Fibroblast of skin of abdomen (primary cell): ENCODE measurements at regions not wholly inside any gene's neighbourhood (a gene's known extent, or its start where the extent isn't known, plus 50 kb on each side); places are given as distances from the start of the nearest gene placed in this dataset.
"Not testable (repeated sequence)": the region's sequence is repeated elsewhere in the genome, so short reads cannot be mapped to it uniquely, and the experiment has no call there.

Source experiments
- DNase-seq: peaks from one replicate; pipeline ENCODE4 v3.0.0-alpha.2; 2013

GRCh38 chr12:38016602-38017001 lies 300.0 kb upstream of the ALG10B start:
- no peak for DNase-seq

- DNase-seq, result no peak
These were observed 290.7 kb upstream of the ALG10B start for GRCh38 chr12:38025916-38026315.

GRCh38 chr12:38053113-38053512 lies 263.5 kb upstream of the ALG10B start:
- DNase-seq, result no peak

- no peak for DNase-seq
These were observed 262.7 kb upstream of the ALG10B start for GRCh38 chr12:38053655-38054464.

- DNase-seq, result no peak
These were observed 259.6 kb upstream of the ALG10B start for GRCh38 chr12:38056701-38057689.

- no peak for DNase-seq
These were observed 216.9 kb upstream of the ALG10B start for GRCh38 chr12:38099686-38100085.

GRCh38 chr12:38101753-38102152 lies 214.8 kb upstream of the ALG10B start:
- no peak for DNase-seq

- DNase-seq, result no peak
These were observed 214.4 kb upstream of the ALG10B start for GRCh38 chr12:38102197-38102596.

- no peak for DNase-seq
These were observed 206.4 kb upstream of the ALG10B start for GRCh38 chr12:38110026-38110699.

GRCh38 chr12:38113991-38114390 lies 202.6 kb upstream of the ALG10B start:
- no peak for DNase-seq

- DNase-seq, result no peak
These were observed 199.6 kb upstream of the ALG10B start for GRCh38 chr12:38116968-38117367.

- no peak for DNase-seq
These were observed 197.9 kb upstream of the ALG10B start for GRCh38 chr12:38118632-38119031.

- DNase-seq, result no peak
These were observed 196.1 kb upstream of the ALG10B start for GRCh38 chr12:38120438-38120837.

- not testable (repeated sequence) for DNase-seq
These were observed 193.5 kb upstream of the ALG10B start for GRCh38 chr12:38123028-38123427.

- no peak for DNase-seq
These were observed 192.9 kb upstream of the ALG10B start for GRCh38 chr12:38123566-38124246.

- DNase-seq, result no peak
These were observed 192.1 kb upstream of the ALG10B start for GRCh38 chr12:38124247-38125012.

- DNase-seq, result no peak
These were observed 184.4 kb upstream of the ALG10B start for GRCh38 chr12:38132139-38132538.

- no peak for DNase-seq
These were observed 179.3 kb upstream of the ALG10B start for GRCh38 chr12:38137287-38137686.

- no peak for DNase-seq
These were observed 178.9 kb upstream of the ALG10B start for GRCh38 chr12:38137716-38138115.

- DNase-seq, result peak; percentile 41
These were observed 178.1 kb upstream of the ALG10B start for GRCh38 chr12:38138225-38139221.
